C4-2B (cell line): ENCODE measurements at regions not wholly inside any gene's neighbourhood (a gene's known extent, or its start where the extent isn't known, plus 50 kb on each side); places are given as distances from the start of the nearest gene placed in this dataset.

Experiments used
- ZFX ChIP-seq: fragments of 450-650 bp; IDR thresholded peaks from 2 replicates; pipeline ENCODE4 v1.6.1; 2017
- TF ChIP-seq, protein P1 (sequence below): fragments of 450-650 bp; conservative IDR thresholded peaks from 2 replicates; pipeline ENCODE4 v1.5.1; 2017; ENCODE audit warnings: mild to moderate bottlenecking

DNA sequence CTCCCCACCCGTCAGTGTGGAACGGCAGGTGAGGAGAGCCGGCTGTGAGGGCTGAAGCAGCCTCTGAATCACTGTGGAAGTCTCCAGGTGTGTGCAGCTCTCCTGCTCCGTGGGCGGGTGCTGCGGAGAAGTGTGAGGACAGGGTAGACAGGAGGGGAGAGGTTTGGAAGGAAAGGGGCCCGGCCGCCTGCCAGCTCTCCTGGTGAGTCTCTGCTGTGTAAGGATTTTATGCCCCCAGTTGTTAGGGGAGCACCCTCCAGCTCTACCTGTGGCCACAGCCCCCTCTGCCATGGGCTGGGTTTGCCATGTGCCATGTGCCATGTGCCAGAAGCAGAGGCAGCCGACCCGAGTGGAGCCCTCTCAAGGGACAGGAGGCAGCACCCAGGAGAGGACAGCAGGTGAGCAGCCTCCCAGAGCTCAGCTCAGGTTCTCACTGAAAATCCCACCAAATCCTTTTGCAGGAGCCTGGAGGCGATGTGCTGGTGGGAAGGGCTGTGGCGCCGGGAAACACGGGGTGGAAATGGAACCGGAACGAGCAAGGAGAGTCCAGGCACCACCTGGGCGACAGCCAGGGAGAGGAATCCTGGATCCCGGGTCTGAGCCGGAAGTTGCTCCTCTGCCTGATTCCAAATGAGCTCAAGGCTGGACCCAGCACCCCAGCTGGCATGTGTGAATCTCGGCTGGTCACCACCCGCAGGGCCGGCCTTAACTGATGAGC is 804.4 kb downstream of the BRD1 start:
- TF ChIP-seq, protein P1, sequence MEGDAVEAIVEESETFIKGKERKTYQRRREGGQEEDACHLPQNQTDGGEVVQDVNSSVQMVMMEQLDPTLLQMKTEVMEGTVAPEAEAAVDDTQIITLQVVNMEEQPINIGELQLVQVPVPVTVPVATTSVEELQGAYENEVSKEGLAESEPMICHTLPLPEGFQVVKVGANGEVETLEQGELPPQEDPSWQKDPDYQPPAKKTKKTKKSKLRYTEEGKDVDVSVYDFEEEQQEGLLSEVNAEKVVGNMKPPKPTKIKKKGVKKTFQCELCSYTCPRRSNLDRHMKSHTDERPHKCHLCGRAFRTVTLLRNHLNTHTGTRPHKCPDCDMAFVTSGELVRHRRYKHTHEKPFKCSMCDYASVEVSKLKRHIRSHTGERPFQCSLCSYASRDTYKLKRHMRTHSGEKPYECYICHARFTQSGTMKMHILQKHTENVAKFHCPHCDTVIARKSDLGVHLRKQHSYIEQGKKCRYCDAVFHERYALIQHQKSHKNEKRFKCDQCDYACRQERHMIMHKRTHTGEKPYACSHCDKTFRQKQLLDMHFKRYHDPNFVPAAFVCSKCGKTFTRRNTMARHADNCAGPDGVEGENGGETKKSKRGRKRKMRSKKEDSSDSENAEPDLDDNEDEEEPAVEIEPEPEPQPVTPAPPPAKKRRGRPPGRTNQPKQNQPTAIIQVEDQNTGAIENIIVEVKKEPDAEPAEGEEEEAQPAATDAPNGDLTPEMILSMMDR, result no peak
- TF ChIP-seq ZFX, result no peak
